ENCODE measurements at regions not wholly inside any gene's neighbourhood (a gene's known extent, or its start where the extent isn't known, plus 50 kb on each side); places are given as distances from the start of the nearest gene placed in this dataset.

DNA sequence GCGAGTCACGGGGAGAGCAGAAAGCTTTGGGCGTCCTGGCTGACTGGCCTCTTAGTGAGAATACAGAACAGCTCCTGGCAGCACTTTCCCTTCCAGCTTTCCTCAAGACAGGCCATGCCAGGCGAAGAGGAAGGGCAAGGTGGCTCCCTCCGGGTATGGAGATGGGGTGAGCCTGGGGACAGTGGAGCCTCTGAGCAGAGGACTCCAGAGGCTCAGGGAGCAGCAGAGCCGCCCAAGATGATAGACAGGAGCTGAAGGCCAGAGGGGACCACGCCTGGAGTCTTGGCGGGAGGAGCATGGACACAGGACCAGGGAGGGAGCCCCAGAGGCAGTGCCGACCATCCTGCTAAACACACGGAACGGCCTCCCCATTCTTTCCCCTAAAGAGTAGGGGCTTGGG, 229.1 kb downstream of the TM9SF2 start:
- TF ChIP-seq, protein P1, sequence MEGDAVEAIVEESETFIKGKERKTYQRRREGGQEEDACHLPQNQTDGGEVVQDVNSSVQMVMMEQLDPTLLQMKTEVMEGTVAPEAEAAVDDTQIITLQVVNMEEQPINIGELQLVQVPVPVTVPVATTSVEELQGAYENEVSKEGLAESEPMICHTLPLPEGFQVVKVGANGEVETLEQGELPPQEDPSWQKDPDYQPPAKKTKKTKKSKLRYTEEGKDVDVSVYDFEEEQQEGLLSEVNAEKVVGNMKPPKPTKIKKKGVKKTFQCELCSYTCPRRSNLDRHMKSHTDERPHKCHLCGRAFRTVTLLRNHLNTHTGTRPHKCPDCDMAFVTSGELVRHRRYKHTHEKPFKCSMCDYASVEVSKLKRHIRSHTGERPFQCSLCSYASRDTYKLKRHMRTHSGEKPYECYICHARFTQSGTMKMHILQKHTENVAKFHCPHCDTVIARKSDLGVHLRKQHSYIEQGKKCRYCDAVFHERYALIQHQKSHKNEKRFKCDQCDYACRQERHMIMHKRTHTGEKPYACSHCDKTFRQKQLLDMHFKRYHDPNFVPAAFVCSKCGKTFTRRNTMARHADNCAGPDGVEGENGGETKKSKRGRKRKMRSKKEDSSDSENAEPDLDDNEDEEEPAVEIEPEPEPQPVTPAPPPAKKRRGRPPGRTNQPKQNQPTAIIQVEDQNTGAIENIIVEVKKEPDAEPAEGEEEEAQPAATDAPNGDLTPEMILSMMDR (conservative IDR thresholded peaks at IDR 0.05; ENCODE audit: low read length): no peak
- no peak for TF ChIP-seq EZH2phosphoT487 (IDR thresholded peaks at IDR 0.05; ENCODE audit: borderline replicate concordance)

Measured in Loucy (cell line).